Hepatocyte (in vitro differentiated cells): ENCODE measurements at regions not wholly inside any gene's neighbourhood (a gene's known extent, or its start where the extent isn't known, plus 50 kb on each side); places are given as distances from the start of the nearest gene placed in this dataset.

ENCODE experiments used
- DNase-seq: peaks from one replicate; pipeline ENCODE4 v3.0.0-alpha.2; 2016; ENCODE audit warnings: low spot score
- H2AFZ ChIP-seq: fragments of 200-600 bp; sonication (generic); 2 replicates; pipeline ENCODE4 v1.6.0; 2016; ENCODE audit warnings: antibody characterized with exemption, mild to moderate bottlenecking
- H3K27ac ChIP-seq: fragments of 200-600 bp; sonication (generic); 2 replicates; pipeline ENCODE4 v1.5.1; 2016; ENCODE audit warnings: mild to moderate bottlenecking
- H3K27me3 ChIP-seq: fragments of 200-600 bp; sonication (generic); 2 replicates; pipeline ENCODE4 v1.6.1; 2016
- H3K36me3 ChIP-seq: fragments of 200-600 bp; sonication (generic); replicated peaks from 2 replicates; pipeline ENCODE4 v1.5.1; 2016; ENCODE audit warnings: low read depth; ENCODE audit not compliant: insufficient read depth
- H3K4me1 ChIP-seq: fragments of 200-600 bp; sonication (generic); 2 replicates; pipeline ENCODE4 v1.5.1; 2016; ENCODE audit warnings: mild to moderate bottlenecking, moderate library complexity; ENCODE audit not compliant: insufficient read depth
- H3K4me2 ChIP-seq: fragments of 200-600 bp; sonication (generic); 2 replicates; pipeline ENCODE4 v1.6.0; 2016
- H3K4me3 ChIP-seq: fragments of 200-600 bp; sonication (generic); 2 replicates; pipeline ENCODE4 v1.5.1; 2016; ENCODE audit warnings: mild to moderate bottlenecking
- H3K79me2 ChIP-seq: fragments of 200-600 bp; sonication (generic); 2 replicates; pipeline ENCODE4 v1.6.0; 2017; ENCODE audit warnings: mild to moderate bottlenecking
- H3K9me2 ChIP-seq: fragments of 200-600 bp; sonication (generic); replicated peaks from 2 replicates; pipeline ENCODE4 v1.6.0; 2017; ENCODE audit warnings: mild to moderate bottlenecking; ENCODE audit not compliant: insufficient read depth
- H3K9me3 ChIP-seq: fragments of 200-600 bp; sonication (generic); 2 replicates; pipeline ENCODE4 v1.5.1; 2016; ENCODE audit warnings: low read depth, mild to moderate bottlenecking
- H4K20me1 ChIP-seq: fragments of 200-600 bp; sonication (generic); 2 replicates; pipeline ENCODE4 v1.6.0; 2016; ENCODE audit warnings: mild to moderate bottlenecking; ENCODE audit not compliant: insufficient read depth, poor library complexity, severe bottlenecking
- CTCF ChIP-seq: fragments of 200-600 bp; sonication (generic); IDR thresholded peaks from 2 replicates; pipeline ENCODE4 v1.5.1; 2016; ENCODE audit warnings: antibody characterized with exemption, mild to moderate bottlenecking; ENCODE audit not compliant: poor library complexity
- EZH2 ChIP-seq: fragments of 200-600 bp; sonication (generic); IDR thresholded peaks from 2 replicates; pipeline ENCODE4 v1.6.1; 2016; ENCODE audit warnings: antibody characterized with exemption, mild to moderate bottlenecking, borderline replicate concordance
- EZH2phosphoT487 ChIP-seq: fragments of 200-600 bp; sonication (generic); IDR thresholded peaks from one replicate; pipeline ENCODE4 v1.6.1; 2018; ENCODE audit warnings: antibody characterized with exemption, mild to moderate bottlenecking, low read depth, moderate library complexity; ENCODE audit not compliant: unreplicated experiment, severe bottlenecking
- WGBS: methylation state at CpG from one replicate; pipeline ENCODE4 v1.1.6; 2016; ENCODE audit warnings: low lambda C conversion rate; ENCODE audit errors: missing lambda C conversion rate; 5-methylcytosine and 5-hydroxymethylcytosine counted together

GRCh38 chr16:79847101-79847500 lies 246.6 kb upstream of the MAF start:
- TF ChIP-seq EZH2phosphoT487 (no peak), EZH2 (no peak), CTCF (no peak)
- Histone ChIP-seq H3K79me2 (no peaks in the 10 kb centered on the region), H3K4me3 (no peak overlapping the region), H4K20me1 (no peaks in the 10 kb centered on the region), H3K27ac (no peak overlapping the region), H3K9me3 (no peaks in the 10 kb centered on the region), H3K4me2 (no peak overlapping the region), H3K36me3 (no peaks in the 10 kb centered on the region), H3K9me2 (no peaks in the 10 kb centered on the region), H3K27me3 (no peaks in the 10 kb centered on the region), H2AFZ (no peak overlapping the region), H3K4me1 (peaks cover 19% of the 10 kb centered on the region)
- WGBS = 75% methylated on average over 7 of the region's 7 CpGs
- no peak for DNase-seq

- Histone ChIP-seq H4K20me1 (no peaks in the 10 kb centered on the region), H3K79me2 (no peaks in the 10 kb centered on the region), H3K4me3 (no peak overlapping the region), H3K27ac (no peak overlapping the region), H3K9me3 (no peaks in the 10 kb centered on the region), H3K27me3 (no peaks in the 10 kb centered on the region), H3K9me2 (no peaks in the 10 kb centered on the region), H3K4me2 (no peak overlapping the region), H3K36me3 (no peaks in the 10 kb centered on the region), H3K4me1 (peaks cover 25% of the 10 kb centered on the region), H2AFZ (no peak overlapping the region)
- TF ChIP-seq CTCF (no peak), EZH2 (no peak), EZH2phosphoT487 (no peak)
- WGBS = 95% methylated on average over 7 of the region's 7 CpGs
- DNase-seq = no peak
These were observed 245.2 kb upstream of the MAF start for GRCh38 chr16:79845734-79846135.

GRCh38 chr16:79845033-79845733 lies 244.6 kb upstream of the MAF start:
- no peaks in the 10 kb centered on the region for H3K9me3 ChIP-seq
- no peaks in the 10 kb centered on the region for H3K36me3 ChIP-seq
- no peak for DNase-seq
- H3K79me2 ChIP-seq = no peaks in the 10 kb centered on the region
- H3K4me2 ChIP-seq = no peak overlapping the region
- H4K20me1 ChIP-seq = no peaks in the 10 kb centered on the region
- H3K27me3 ChIP-seq = no peaks in the 10 kb centered on the region
- H3K4me1 ChIP-seq = peaks cover 30% of the 10 kb centered on the region
- no peak for TF ChIP-seq EZH2
- no peak for TF ChIP-seq CTCF
- TF ChIP-seq EZH2phosphoT487 = no peak
- no peak overlapping the region for H3K27ac ChIP-seq
- WGBS = 94% methylated on average over 12 of the region's 12 CpGs
- H3K9me2 ChIP-seq = no peaks in the 10 kb centered on the region
- H2AFZ ChIP-seq = no peak overlapping the region
- no peak overlapping the region for H3K4me3 ChIP-seq

- no peaks in the 10 kb centered on the region for H3K27me3 ChIP-seq
- TF ChIP-seq CTCF (no peak), EZH2 (no peak), EZH2phosphoT487 (no peak)
- no peaks in the 10 kb centered on the region for H3K9me3 ChIP-seq
- no peaks in the 10 kb centered on the region for H3K36me3 ChIP-seq
- no peak overlapping the region for H3K4me2 ChIP-seq
- H2AFZ ChIP-seq = no peak overlapping the region
- no peaks in the 10 kb centered on the region for H3K79me2 ChIP-seq
- no peak overlapping the region for H3K27ac ChIP-seq
- WGBS = 95% methylated on average over 3 of the region's 3 CpGs
- no peaks in the 10 kb centered on the region for H3K9me2 ChIP-seq
- no peaks in the 10 kb centered on the region for H4K20me1 ChIP-seq
- peaks cover 33% of the 10 kb centered on the region for H3K4me1 ChIP-seq
- H3K4me3 ChIP-seq = no peak overlapping the region
- no peak for DNase-seq
These were observed 244.1 kb upstream of the MAF start for GRCh38 chr16:79844603-79845002.
